ENCODE measurements at regions not wholly inside any gene's neighbourhood (a gene's known extent, or its start where the extent isn't known, plus 50 kb on each side); places are given as distances from the start of the nearest gene placed in this dataset.
"Not testable (repeated sequence)": the region's sequence is repeated elsewhere in the genome, so short reads cannot be mapped to it uniquely, and the experiment has no call there.

DNA sequence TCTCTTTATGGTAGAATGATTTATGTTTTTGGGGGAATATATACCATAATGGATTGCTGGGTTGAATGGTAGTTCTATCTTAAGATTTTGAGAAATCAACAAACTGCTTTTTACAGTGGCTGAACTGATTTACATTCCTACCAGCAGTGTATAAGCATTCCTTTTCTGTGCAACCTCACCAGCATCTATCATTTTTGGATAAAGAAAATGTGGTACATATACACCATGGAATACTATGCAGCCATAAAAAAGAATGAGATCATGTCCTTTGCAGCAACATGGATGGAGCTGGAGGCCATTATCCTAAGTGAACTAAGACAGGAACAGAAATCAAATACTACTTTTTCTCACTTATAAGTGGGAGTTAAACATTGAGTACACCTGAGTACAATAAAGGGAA, 746.4 kb downstream of the MAT2B start:
- in situ Hi-C loops (cut with MboI; ENCODE audit: low sequenced_read_pairs) = not testable (repeated sequence)

GRCh38 chr5:164253764-164254163, 748.3 kb downstream of the MAT2B start:
- in situ Hi-C loops (cut with MboI; ENCODE audit: low sequenced_read_pairs) = no loop called here

- in situ Hi-C loops (cut with MboI; ENCODE audit: low sequenced_read_pairs) = no loop called here
These were observed 750.3 kb downstream of the MAT2B start for GRCh38 chr5:164255598-164256213.

GRCh38 chr5:164256351-164256750, 750.9 kb downstream of the MAT2B start:
- in situ Hi-C loops (cut with MboI; ENCODE audit: low sequenced_read_pairs) = no loop called here

DNA sequence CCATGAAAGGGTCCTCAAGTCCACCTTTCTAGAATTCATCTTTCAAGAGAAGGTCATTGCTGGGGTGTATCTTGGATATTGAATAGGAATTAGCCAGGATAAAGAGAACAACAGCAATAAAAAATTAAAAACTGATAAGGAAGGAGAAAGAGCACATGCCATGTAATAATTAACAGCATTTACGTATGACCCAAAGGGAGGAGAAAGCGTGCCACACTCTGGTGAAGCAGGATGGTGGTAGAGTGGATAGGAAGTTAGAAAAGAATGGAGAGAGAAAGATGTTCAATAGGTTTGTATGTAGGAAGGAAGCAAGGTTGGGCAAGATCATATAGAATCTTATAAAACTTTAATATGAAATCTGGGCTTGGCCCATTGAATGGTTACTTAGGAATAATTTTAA, 751.5 kb downstream of the MAT2B start:
- in situ Hi-C loops (cut with MboI; ENCODE audit: low sequenced_read_pairs) = no loop called here

GRCh38 chr5:164265566-164265965, 760.1 kb downstream of the MAT2B start:
- in situ Hi-C loops (cut with MboI; ENCODE audit: low sequenced_read_pairs) = no loop called here

DNA sequence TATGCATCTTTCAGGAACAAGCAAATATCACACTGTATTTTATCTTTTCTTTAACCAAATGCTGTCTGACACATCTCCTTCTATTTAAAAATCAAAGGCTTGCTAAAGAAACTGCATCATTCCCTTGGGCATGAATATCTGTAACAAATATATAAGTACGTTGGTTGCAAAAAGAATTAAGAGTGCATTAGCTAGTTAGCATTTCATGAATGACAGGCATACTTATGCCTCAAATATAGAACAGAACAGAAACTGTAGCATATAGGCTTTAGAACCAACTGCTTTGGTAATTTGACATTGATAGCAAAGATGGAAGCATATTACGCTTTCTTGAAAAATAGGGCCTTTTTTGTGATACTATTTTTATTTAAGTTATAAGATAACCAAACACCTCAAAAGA, 761.2 kb downstream of the MAT2B start:
- in situ Hi-C loops (cut with MboI; ENCODE audit: low sequenced_read_pairs) = no loop called here

- in situ Hi-C loops (cut with MboI; ENCODE audit: low sequenced_read_pairs) = no loop called here
These were observed 772.3 kb downstream of the MAT2B start for GRCh38 chr5:164277720-164278119.

- in situ Hi-C loops (cut with MboI; ENCODE audit: low sequenced_read_pairs) = no loop called here
These were observed 784.1 kb downstream of the MAT2B start for GRCh38 chr5:164289526-164289925.

DNA sequence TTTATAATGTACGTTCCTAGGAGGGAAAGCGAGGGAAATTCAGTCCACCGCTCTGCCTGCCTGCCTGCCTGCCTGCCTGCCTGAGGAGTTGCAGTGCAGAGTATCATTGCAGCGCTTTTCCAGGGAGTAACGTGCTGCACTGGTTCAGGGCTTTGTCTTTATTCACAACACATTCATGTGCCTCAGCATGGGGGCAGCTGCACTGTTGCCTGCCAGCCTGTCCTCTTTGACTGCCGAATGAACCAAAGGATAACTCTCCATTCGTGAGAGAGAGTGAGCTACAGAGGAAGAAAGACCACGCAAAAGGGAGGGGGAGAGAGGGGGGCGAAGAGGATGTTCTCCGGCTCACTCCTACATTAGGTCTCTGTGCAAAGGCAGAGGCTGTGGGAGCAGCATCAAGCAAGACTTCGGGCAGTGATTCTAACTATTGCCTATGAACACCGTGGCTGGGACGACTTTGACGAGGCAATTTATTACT, 791.2 kb downstream of the MAT2B start:
- in situ Hi-C loops (cut with MboI; ENCODE audit: low sequenced_read_pairs) = no loop called here

DNA sequence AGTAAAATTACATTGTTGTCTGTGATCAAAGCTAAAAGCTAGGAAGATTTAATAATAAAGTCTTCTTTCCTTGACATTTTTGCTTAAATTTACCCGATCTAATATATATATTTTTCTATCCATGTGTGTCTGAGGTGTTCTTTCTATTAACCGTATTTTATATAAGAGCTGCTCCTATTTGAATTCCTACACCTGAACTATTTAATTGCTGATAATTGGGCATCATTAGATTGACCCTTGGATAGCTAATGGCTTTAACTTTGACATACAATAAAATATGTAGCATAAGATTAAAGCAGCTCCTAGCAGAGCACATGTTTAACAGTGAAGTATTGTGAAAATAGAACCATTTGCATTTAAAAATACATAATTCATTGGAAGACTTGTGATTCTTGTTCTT, 792.7 kb downstream of the MAT2B start:
- in situ Hi-C loops (cut with MboI; ENCODE audit: low sequenced_read_pairs) = no loop called here

GRCh38 chr5:164300295-164300694, 794.9 kb downstream of the MAT2B start:
- in situ Hi-C loops (cut with MboI; ENCODE audit: low sequenced_read_pairs) = no loop called here

DNA sequence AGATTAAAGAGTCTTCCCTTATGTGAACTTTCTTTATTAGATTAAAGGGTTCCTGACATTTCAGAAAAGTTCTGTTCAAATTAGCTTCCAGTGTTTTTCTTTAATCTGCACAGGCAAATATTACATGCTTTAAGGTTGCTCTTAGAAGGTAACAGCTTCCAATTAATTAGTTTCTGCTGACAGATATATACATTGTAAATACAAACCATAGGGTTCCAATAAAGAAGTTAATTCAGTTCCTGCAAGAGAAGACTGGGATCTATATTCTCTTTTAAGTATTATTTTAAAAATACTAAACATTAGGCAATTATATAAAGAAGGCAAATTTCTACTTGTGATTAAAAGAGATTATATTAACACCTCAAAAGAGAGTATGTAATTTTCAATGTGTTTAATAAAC, 795.7 kb downstream of the MAT2B start:
- in situ Hi-C loops (cut with MboI; ENCODE audit: low sequenced_read_pairs) = no loop called here

DNA sequence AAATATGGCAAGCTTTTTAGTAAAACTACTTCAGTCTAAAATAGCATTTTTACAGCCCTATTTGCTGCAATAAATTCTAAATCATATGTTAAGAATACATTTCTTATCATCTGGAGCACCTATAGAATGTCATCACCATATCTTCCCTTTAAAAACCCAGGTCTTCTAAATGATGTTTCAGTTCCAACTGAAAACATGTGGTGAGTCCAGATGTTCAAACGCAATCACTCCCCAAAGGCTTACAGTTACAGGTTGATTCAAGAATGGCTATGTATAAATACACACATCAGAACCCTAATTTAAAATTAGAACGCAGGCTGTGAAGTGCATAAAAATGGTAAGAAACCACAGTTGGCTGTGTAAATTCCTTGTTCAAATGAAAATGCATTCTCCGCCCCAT, 796.3 kb downstream of the MAT2B start:
- in situ Hi-C loops (cut with MboI; ENCODE audit: low sequenced_read_pairs) = no loop called here

GRCh38 chr5:164302533-164303235, 797.3 kb downstream of the MAT2B start:
- in situ Hi-C loops (cut with MboI; ENCODE audit: low sequenced_read_pairs) = no loop called here

DNA sequence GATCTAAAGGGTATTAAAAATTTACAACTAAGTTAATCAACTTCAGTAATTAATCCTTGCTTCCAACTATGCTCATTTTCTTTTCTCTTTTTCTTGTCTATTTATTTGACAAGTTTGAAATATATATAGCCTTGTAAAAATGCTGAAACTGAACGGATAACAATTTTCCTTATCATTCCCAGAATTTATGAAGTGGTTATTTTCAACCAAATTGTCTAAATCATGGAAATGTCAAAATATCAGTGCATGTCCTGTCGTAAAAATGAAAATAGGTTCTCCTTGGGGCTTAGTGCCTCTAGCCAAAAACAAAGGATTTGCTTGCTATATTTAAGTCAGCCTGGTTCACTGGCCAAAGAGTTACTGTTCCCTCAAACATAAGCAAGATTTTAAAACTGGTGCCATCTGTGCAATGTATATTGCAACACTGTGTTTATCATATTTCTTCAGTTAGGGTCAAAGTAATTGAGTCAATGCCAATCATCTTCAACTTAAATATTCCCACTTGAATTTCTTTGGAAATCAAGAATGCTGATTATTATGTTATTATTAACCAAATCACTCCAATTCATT, 798.3 kb downstream of the MAT2B start:
- in situ Hi-C loops (cut with MboI; ENCODE audit: low sequenced_read_pairs) = no loop called here

GRCh38 chr5:164306662-164307061, 801.2 kb downstream of the MAT2B start:
- in situ Hi-C loops (cut with MboI; ENCODE audit: low sequenced_read_pairs) = no loop called here

DNA sequence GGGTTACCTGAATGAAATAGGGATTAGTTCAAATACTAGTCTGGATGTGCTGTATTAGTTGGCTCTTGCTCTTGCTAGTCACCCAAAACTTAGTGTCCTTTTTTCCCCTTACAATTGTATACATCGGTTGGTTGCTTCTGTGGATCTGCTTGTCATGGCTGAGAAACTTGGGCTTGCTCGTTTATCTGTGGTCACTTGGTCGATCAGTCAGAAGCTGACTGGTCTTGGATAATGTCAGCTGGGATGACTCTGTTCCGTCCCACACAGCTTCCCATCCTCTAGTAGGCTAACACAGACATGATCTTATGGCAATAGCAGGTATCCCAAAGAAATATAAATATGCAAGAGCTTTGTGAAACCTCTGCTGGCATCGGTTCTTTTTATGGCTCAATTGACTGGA, 807.4 kb downstream of the MAT2B start:
- in situ Hi-C loops (cut with MboI; ENCODE audit: low sequenced_read_pairs) = no loop called here

DNA sequence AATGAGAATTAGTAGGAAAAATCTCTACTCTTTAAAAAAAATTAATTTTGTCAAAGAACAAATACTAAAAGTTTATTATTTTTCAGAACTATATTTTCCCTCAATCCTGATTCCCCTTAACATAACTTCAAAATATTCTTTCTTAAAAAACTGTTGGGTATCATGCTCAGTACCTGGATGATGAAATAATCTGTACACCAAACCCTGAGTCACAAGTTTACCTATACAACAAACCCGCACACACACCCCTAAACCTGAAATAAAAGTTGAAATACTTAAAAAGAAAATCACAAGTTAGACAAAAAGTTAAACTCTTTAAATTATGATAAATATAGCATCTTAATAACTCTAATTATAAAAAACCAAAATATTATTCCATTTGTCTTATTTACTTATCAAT, 812.3 kb downstream of the MAT2B start:
- in situ Hi-C loops (cut with MboI; ENCODE audit: low sequenced_read_pairs) = no loop called here

DNA sequence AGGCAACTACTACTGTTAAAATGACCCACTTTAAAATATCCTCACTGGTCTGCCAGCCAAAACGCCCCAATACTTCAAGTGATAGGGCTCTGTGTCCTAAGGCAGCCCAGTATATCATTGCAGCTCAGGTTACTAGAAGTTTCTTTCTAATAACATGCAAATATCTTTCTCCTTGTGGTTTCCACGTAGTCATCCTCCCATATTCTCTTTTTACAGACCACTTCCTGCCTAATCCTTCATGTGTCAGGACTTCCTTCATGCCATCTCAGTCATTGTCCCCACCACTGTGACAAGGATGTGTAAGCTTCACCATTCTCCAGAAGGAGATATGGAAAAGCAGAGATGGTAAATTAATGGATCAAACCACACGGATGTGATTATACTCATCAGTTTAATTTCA, 813.7 kb downstream of the MAT2B start:
- in situ Hi-C loops (cut with MboI; ENCODE audit: low sequenced_read_pairs) = no loop called here

DNA sequence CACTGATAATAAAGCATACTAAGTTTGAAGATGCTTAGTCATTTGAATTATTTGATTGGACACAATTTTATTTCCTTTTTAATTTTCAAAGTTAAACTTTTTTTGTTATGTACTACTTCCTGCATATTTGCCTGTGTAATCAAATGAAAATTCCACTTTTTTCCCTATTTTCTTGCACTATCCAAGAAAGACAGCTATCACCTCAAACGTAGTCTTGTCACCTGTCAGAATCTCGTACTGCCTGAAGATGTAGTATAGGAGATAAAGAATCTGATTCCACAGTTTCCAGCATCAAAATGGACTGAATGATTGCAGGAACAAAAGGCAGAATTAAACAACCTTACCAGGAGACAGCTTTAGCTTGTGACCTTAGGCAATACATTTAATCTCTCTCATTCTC, 818.8 kb downstream of the MAT2B start:
- in situ Hi-C loops (cut with MboI; ENCODE audit: low sequenced_read_pairs) = no loop called here

GRCh38 chr5:164326219-164326618, 820.8 kb downstream of the MAT2B start:
- in situ Hi-C loops (cut with MboI; ENCODE audit: low sequenced_read_pairs) = no loop called here

Data from HL-60/S4 (cell line).